ENCODE measurements at regions not wholly inside any gene's neighbourhood (a gene's known extent, or its start where the extent isn't known, plus 50 kb on each side); places are given as distances from the start of the nearest gene placed in this dataset.

- no peak for TF ChIP-seq CTCF (IDR thresholded peaks at IDR 0.05; ENCODE audit: insufficient read depth, low read depth, low read length, missing control alignments)
- DNase-seq (ENCODE audit: low read depth): peak; percentile 68
- no peak overlapping the region for H3K4me3 ChIP-seq (ENCODE audit: low read length)
These were observed 107.1 kb downstream of the UNC5CL start for GRCh38 chr6:40931931-40932330.

- no peak overlapping the region for H3K4me3 ChIP-seq (ENCODE audit: low read length)
- DNase-seq (ENCODE audit: low read depth): peak; percentile 59
- no peak for TF ChIP-seq CTCF (IDR thresholded peaks at IDR 0.05; ENCODE audit: insufficient read depth, low read depth, low read length, missing control alignments)
These were observed 108.5 kb downstream of the UNC5CL start for GRCh38 chr6:40930555-40930954.

- DNase-seq (ENCODE audit: low read depth): no peak
- TF ChIP-seq CTCF (IDR thresholded peaks at IDR 0.05; ENCODE audit: insufficient read depth, low read depth, low read length, missing control alignments): no peak
These were observed 109.0 kb downstream of the UNC5CL start for GRCh38 chr6:40930045-40930444.

GRCh38 chr6:40929176-40929575 is 109.8 kb downstream of the UNC5CL start:
- no peak for DNase-seq (ENCODE audit: low read depth)
- no peak overlapping the region for H3K4me3 ChIP-seq (ENCODE audit: low read length)
- TF ChIP-seq CTCF (IDR thresholded peaks at IDR 0.05; ENCODE audit: insufficient read depth, low read depth, low read length, missing control alignments): no peak

More at GRCh38 chr6:40930045-40930444, 109.0 kb downstream of the UNC5CL start:
- H3K4me3 ChIP-seq (ENCODE audit: low read length): no peak overlapping the region

- no peak for TF ChIP-seq CTCF (IDR thresholded peaks at IDR 0.05; ENCODE audit: insufficient read depth, low read depth, low read length, missing control alignments)
- H3K4me3 ChIP-seq (ENCODE audit: low read length): no peak overlapping the region
- no peak for DNase-seq (ENCODE audit: low read depth)
These were observed 110.3 kb downstream of the UNC5CL start for GRCh38 chr6:40928763-40929162.

GRCh38 chr6:40928307-40928706 is 110.7 kb downstream of the UNC5CL start:
- DNase-seq (ENCODE audit: low read depth): no peak
- no peak for TF ChIP-seq CTCF (IDR thresholded peaks at IDR 0.05; ENCODE audit: insufficient read depth, low read depth, low read length, missing control alignments)
- no peak overlapping the region for H3K4me3 ChIP-seq (ENCODE audit: low read length)

- no peak for TF ChIP-seq CTCF (IDR thresholded peaks at IDR 0.05; ENCODE audit: insufficient read depth, low read depth, low read length, missing control alignments)
- no peak overlapping the region for H3K4me3 ChIP-seq (ENCODE audit: low read length)
- DNase-seq (ENCODE audit: low read depth): no peak
These were observed 113.7 kb downstream of the UNC5CL start for GRCh38 chr6:40925341-40925740.
